PC-9 (cell line): ENCODE measurements at regions not wholly inside any gene's neighbourhood (a gene's known extent, or its start where the extent isn't known, plus 50 kb on each side); places are given as distances from the start of the nearest gene placed in this dataset.

Experiments used
- BruUV-seq: library from RNA; stranded (reverse); fragments of 400-500 nt; replicated peaks from 2 replicates; lab custom pipeline; 2021; lab: Mats Ljungman, UMichigan
- CTCF ChIA-PET: fragments of 300-600 bp; sonication (Branson Sonifier 250); formaldehyde crosslinking; loops from one replicate; lab custom pipeline; 2022; ENCODE audit warnings: antibody characterized with exemption; lab: Charles Lee
- POLR2A ChIA-PET: fragments of 300-600 bp; sonication (Branson Sonifier 250); formaldehyde crosslinking; loops from one replicate; lab custom pipeline; 2022; ENCODE audit warnings: antibody characterized with exemption; ENCODE audit not compliant: unreplicated experiment; lab: Charles Lee
- DNase-seq, 2 experiments: peaks; one replicate each; pipeline versions ENCODE4 v3.0.0 to v3.0.0-alpha.2; 2015 to 2022; ENCODE audit warnings: mixed read lengths in 1 of 2
- H2AFZ ChIP-seq: fragments of 200-600 bp; sonication (generic); 2 replicates; pipeline ENCODE4 v1.8.1; 2017; ENCODE audit warnings: antibody characterized with exemption
- H3F3A ChIP-seq: fragments of 200-600 bp; sonication (generic); 2 replicates; pipeline ENCODE4 v1.8.1; 2017; ENCODE audit warnings: antibody characterized with exemption, mild to moderate bottlenecking, low read depth; ENCODE audit not compliant: insufficient read depth
- H3K27ac ChIP-seq: fragments of 200-600 bp; sonication (generic); 2 replicates; pipeline ENCODE4 v1.6.1; 2016; ENCODE audit warnings: mixed run types
- H3K27me3 ChIP-seq: fragments of 200-600 bp; sonication (generic); 2 replicates; pipeline ENCODE4 v1.6.1; 2016; ENCODE audit warnings: low read depth, mixed run types; ENCODE audit not compliant: insufficient read depth
- H3K36me3 ChIP-seq: fragments of 200-600 bp; sonication (generic); 2 replicates; pipeline ENCODE4 v1.6.1; 2016; ENCODE audit warnings: low read depth, mixed run types
- H3K4me1 ChIP-seq: fragments of 200-600 bp; sonication (generic); replicated peaks from 2 replicates; pipeline ENCODE4 v1.6.1; 2016; ENCODE audit warnings: mixed run types; ENCODE audit not compliant: insufficient read depth
- H3K4me2 ChIP-seq: fragments of 200-600 bp; sonication (generic); 2 replicates; pipeline ENCODE4 v1.6.1; 2017; ENCODE audit warnings: mixed run types
- H3K4me3 ChIP-seq: fragments of 200-600 bp; sonication (generic); 2 replicates; pipeline ENCODE4 v1.6.1; 2016; ENCODE audit warnings: mixed run types
- H3K79me2 ChIP-seq: fragments of 200-600 bp; sonication (generic); 2 replicates; pipeline ENCODE4 v1.6.1; 2017; ENCODE audit warnings: low read depth, mixed run types
- H3K9me2 ChIP-seq: fragments of 200-600 bp; sonication (generic); 2 replicates; pipeline ENCODE4 v1.8.1; 2017; ENCODE audit warnings: mild to moderate bottlenecking; ENCODE audit not compliant: insufficient read depth
- H3K9me3 ChIP-seq: fragments of 200-600 bp; sonication (generic); 2 replicates; pipeline ENCODE4 v1.8.1; 2016; ENCODE audit warnings: low read depth; ENCODE audit not compliant: insufficient read depth
- H4K20me1 ChIP-seq: fragments of 200-600 bp; sonication (generic); 2 replicates; pipeline ENCODE4 v1.8.1; 2017; ENCODE audit not compliant: insufficient read depth
- EZH2 ChIP-seq: fragments of 200-600 bp; sonication (generic); IDR thresholded peaks from 2 replicates; pipeline ENCODE4 v1.8.0; 2017; ENCODE audit warnings: antibody characterized with exemption, low read depth
- intact Hi-C: fragments of 100-400 bp; cut with micrococcal nuclease; formaldehyde crosslinking; loops from one replicate; pipeline ENCODE4 v1.10.0; 2022; ENCODE audit not compliant: unreplicated experiment
- TF ChIP-seq, protein P1 (sequence below): fragments of 200-600 bp; sonication (generic); conservative IDR thresholded peaks from 2 replicates; pipeline ENCODE4 v1.6.1; 2017; ENCODE audit warnings: mixed run types, antibody characterized with exemption, mild to moderate bottlenecking, moderate library complexity

DNA sequence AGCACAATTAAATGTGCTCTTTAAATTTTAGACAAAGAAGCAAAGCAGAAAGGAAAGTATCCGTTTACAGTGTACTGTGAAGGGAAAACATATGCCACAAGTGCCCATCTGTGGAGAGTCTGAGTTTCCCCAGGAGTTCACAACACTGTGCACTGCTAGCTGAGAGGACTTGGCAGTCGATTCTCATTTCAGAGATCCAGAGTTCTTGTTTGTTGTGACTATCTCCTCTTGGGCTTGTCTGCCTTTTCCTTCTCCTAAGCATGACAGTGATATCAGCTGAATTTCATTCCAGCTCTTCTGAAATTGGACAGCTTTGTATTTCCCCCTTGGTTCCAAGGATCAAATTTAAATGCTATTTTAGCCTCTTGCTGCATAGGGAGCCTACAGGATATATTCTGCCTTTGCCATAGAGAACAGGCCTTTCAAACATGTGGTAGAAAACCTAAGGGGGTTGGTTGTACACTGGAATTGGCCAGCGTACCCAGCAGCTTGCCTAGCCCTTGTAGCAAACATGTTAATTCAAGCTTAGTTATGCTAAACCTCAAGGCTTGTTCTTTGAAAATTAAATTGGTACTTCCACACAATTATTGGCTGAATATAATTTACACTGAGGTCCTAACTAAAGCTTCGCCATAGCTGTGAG, 259.2 kb upstream of the NOVA1 start:
- H3K27me3 ChIP-seq, result no peaks in the 10 kb centered on the region
- no TSS peak for BruUV-seq
- POLR2A ChIA-PET, result interaction anchor here (0.7 kb wide), 1 partner anchor 1297 kb away, joined by 4 read pairs; no protein-coding TSS in a partner anchor
- no peak overlapping the region for H3K4me2 ChIP-seq
- H4K20me1 ChIP-seq, result no peaks in the 10 kb centered on the region
- H3K9me3 ChIP-seq, result no peaks in the 10 kb centered on the region
- H3K4me1 ChIP-seq, result no peaks in the 10 kb centered on the region
- H2AFZ ChIP-seq, result no peak overlapping the region
- no peak for DNase-seq
- H3F3A ChIP-seq, result no peaks in the 10 kb centered on the region
- no peaks in the 10 kb centered on the region for H3K36me3 ChIP-seq
- H3K79me2 ChIP-seq, result no peaks in the 10 kb centered on the region
- no peaks in the 10 kb centered on the region for H3K9me2 ChIP-seq
- H3K4me3 ChIP-seq, result no peak overlapping the region
- no peak overlapping the region for H3K27ac ChIP-seq
- intact Hi-C loops, result no loop called here
- CTCF ChIA-PET, result no interaction called here
- TF ChIP-seq, protein P1, sequence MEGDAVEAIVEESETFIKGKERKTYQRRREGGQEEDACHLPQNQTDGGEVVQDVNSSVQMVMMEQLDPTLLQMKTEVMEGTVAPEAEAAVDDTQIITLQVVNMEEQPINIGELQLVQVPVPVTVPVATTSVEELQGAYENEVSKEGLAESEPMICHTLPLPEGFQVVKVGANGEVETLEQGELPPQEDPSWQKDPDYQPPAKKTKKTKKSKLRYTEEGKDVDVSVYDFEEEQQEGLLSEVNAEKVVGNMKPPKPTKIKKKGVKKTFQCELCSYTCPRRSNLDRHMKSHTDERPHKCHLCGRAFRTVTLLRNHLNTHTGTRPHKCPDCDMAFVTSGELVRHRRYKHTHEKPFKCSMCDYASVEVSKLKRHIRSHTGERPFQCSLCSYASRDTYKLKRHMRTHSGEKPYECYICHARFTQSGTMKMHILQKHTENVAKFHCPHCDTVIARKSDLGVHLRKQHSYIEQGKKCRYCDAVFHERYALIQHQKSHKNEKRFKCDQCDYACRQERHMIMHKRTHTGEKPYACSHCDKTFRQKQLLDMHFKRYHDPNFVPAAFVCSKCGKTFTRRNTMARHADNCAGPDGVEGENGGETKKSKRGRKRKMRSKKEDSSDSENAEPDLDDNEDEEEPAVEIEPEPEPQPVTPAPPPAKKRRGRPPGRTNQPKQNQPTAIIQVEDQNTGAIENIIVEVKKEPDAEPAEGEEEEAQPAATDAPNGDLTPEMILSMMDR, result no peak
- TF ChIP-seq EZH2, result no peak

DNA sequence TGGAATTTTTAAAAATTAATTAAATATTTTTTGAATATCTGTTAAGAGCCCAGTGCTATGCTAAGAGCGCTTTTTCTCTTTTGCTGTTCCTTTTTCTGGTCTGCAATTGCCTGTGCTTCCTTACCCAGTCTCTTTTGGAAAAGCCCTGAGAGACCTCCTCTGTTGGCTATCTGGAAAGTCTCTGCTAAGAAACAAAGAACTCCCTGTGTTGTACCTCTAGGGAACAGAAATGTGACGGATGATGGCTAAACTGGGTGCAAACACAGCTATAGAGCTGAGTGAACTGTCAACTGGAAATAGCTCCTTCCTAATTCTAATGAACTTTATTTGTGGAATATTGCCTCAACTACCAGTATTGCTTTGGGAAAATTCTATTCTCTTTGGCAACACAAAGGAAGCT, 261.6 kb upstream of the NOVA1 start:
- Histone ChIP-seq H3K79me2 (no peaks in the 10 kb centered on the region), H3K9me2 (no peaks in the 10 kb centered on the region), H3K4me2 (no peak overlapping the region), H3F3A (no peaks in the 10 kb centered on the region), H3K4me3 (no peak overlapping the region), H3K27me3 (no peaks in the 10 kb centered on the region), H3K4me1 (no peaks in the 10 kb centered on the region), H3K36me3 (no peaks in the 10 kb centered on the region), H2AFZ (no peak overlapping the region), H3K9me3 (no peaks in the 10 kb centered on the region), H4K20me1 (no peaks in the 10 kb centered on the region), H3K27ac (no peak overlapping the region)
- ChIA-PET CTCF (no interaction called here), POLR2A (no interaction called here)
- no peak for DNase-seq
- no TSS peak for BruUV-seq
- intact Hi-C loops, result no loop called here
- TF ChIP-seq, protein P1, result no peak
- no peak for TF ChIP-seq EZH2

DNA sequence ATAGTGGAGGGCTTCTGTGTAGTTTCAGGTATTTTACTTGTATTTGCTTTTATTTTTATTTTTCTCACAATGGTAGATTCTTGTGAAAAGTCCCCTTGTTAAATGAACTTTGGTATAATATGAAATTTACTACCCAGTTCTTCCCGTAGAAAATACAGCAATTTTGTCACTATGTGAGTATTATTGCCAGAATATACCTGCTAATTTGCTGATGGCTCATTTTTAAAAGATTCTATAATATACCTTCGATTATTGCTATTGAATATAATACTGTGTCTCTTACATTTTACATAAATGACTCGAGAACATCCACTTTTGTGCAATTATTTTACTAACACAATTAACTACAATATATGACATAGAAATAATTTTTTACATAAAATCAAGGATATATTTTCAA, 262.3 kb upstream of the NOVA1 start:
- Histone ChIP-seq H3K9me3 (no peaks in the 10 kb centered on the region), H3K4me3 (no peak overlapping the region), H2AFZ (no peak overlapping the region), H3K27me3 (no peaks in the 10 kb centered on the region), H4K20me1 (no peaks in the 10 kb centered on the region), H3F3A (no peaks in the 10 kb centered on the region), H3K4me2 (no peak overlapping the region), H3K4me1 (no peaks in the 10 kb centered on the region), H3K79me2 (no peaks in the 10 kb centered on the region), H3K9me2 (no peaks in the 10 kb centered on the region), H3K27ac (no peak overlapping the region), H3K36me3 (no peaks in the 10 kb centered on the region)
- ChIA-PET CTCF (no interaction called here), POLR2A (no interaction called here)
- BruUV-seq, result no TSS peak
- no peak for DNase-seq
- intact Hi-C loops, result no loop called here
- TF ChIP-seq, protein P1, result no peak
- no peak for TF ChIP-seq EZH2
